NCI-H2196 (cell line): ENCODE measurements at regions not wholly inside any gene's neighbourhood (a gene's known extent, or its start where the extent isn't known, plus 50 kb on each side); places are given as distances from the start of the nearest gene placed in this dataset.
A peak's percentile ranks its signal among the peaks of the same experiment; 100 is the strongest.

Experiments
- DNase-seq: peaks from one replicate; lab custom pipeline; 2025; ENCODE audit not compliant: unreplicated experiment; lab: John Stamatoyannopoulos, UW

DNA sequence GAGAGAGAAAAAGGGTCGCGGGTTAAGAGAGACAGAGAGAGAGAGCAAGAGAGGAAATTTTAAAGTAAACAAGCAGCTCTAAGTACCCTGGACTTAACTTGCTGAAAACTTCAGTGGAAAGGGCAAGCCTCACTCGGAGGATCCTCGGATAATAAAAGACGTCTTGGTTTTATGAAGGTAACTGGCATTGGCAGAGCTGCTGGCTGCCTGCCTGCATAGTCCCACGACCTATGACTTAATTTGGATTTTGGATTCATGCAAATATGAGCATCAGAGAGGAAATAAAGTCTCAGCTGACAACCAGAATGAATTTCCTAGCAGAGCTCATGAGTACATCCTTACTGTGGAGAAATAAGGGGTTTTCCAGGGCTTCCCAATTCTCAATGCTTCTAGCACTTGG, 95.1 kb upstream of the PDZRN3 start:
- no peak for DNase-seq

DNA sequence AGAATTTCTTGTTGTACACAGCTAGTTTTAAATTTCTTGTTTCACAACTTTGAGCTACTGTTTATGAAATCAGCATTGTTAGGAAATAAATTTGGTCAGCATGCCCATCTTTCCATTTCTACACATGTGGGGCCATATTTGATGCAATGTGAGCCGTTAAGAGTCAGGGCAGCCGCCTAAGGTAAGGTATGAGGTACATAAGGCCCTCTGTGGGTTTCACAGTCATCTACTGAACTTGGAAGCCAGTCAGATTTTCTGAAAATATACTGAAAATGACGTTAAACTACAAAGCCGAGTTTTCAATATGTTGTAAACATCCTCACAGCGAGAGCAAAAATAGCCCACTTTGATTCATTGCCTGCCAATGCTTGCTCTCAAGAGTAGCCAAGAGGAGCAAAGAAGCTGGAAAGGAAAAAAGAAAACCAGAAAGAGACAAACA, 94.7 kb upstream of the PDZRN3 start:
- no peak for DNase-seq

- no peak for DNase-seq
These were observed 93.8 kb upstream of the PDZRN3 start for GRCh38 chr3:73718326-73719110.

GRCh38 chr3:73716418-73716817, 91.7 kb upstream of the PDZRN3 start:
- DNase-seq = no peak

DNA sequence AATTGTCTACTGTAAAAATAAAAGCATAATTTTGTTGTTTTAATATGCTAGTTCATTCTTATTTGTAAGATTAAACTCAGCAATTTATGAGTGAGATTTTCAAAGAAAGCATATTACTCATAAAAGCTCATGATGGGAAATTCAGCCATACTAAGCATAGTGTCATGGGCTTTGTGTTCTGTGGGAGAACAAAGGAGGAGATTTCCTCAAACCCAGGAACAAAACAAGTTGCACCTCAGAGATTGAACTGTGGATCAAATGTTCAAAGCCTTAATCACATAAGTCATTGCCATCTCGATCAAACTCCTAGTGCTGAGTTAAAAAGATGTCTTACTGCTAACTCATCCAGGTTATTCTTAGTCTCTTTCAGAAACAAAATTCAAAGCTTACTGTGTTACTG, 85.6 kb upstream of the PDZRN3 start:
- DNase-seq = no peak

DNA sequence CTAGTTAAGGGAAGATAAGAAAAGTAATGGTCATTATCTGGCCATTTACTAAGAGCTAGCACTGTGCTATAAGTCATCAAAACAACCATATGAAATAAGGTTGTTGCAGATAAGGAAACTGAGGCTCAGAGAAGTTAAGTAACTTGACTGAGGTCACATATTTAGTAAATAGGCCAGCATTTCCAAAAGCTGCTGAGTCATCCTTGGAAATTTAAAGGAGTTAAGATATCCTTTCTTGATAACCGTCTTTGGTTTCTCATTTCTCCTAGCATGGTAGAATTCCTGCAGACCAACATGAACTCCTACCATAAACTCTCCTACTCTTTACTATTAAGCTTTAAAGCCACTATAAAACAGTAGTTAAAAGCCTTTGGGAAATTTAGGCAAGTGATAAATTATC, 85.0 kb upstream of the PDZRN3 start:
- no peak for DNase-seq

DNA sequence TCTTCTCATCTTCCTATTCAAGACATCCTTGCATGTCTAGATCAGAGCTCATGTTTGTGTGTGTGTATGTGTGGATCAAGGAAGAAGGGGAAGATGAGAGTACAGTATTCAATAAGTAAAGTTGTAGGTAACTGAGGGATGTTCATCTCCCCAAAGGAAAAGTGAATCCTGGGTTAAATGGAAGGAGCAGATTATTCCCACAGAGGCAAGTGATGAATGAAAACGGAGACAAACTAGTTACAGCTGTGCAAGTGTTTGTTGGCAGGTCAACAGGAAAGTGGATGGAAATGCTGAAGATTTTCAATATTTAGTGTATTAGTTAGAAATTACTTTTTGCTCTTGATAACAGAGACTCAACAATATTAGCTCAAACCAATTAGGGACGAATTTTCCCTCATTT, 84.2 kb upstream of the PDZRN3 start:
- DNase-seq = no peak

DNA sequence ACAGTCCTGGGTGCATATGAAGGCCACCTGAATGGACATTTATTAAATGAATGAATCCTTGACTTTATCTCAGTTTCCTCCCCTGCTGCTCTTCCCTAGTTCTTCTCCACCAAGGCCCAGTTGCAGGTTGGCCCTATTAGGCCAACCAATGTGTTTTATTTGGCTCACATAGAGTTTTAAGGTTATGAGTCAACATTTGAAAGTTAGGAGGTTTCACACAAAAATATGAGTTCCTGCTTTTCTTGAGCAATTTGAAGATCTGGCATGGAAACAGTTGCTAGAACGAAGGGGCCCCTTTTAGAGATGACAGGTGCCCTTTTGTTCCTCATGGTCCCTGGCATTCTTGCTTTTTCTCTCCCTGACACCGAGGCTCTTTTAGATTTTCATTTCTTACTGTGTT, 83.0 kb upstream of the PDZRN3 start:
- DNase-seq = no peak

DNA sequence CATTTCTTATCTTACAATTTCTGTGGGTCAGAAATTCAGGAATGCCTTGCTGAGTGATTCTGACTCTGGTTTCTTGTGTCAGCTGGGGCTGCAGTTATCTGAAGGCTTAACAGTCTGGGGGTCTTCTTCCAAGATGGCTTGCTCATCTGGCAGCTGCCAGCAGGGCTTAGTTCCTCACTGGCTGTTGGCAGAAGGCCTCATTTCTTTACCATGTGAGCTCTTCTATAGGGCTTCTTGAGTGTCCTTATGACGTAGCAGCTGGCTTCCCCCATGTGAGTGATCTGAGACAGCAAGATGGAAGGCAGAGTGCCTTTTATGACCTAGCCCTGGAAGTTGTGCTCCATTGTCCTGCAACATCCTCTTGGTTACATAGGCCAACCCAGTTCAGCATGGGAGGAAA, 82.0 kb upstream of the PDZRN3 start:
- DNase-seq = no peak

DNA sequence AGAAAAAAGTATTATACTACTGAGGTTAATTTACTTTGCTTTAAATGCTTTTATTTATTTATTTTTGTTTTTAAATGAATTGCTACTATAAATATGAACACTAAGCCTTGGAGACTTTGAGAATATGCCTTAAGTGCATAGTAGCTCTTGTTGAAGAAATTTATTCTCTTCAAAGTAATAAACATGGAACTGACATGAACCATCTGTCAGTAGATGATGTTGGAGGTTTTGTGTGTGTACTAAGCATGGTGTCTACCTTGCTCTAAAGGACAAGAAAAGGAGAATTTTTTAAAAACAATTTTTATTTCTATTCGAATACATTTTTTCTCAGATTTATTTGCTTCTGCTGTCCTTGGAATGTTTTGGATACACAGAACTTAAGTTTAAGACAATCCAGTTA, 81.1 kb upstream of the PDZRN3 start:
- DNase-seq = no peak

- DNase-seq = no peak
These were observed 74.6 kb upstream of the PDZRN3 start for GRCh38 chr3:73699327-73699726.

DNA sequence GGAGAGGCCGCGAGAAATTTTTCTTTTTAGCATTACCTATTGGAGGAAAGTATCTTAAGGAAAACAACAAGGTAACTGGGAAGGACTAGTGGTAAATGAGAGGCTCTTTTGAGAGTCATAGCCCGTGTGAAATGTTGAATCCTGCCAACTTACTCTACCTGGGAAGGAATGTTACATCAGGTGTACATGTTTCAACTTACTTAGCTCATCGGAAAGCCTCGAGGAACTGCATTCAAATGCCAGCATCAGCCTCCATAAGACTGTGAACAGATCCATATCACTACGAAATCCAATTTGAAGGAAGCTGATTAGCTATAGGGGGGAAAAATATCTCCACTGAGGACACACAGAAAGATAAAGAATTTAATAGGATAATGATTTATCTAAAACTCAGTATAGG, 72.3 kb upstream of the PDZRN3 start:
- DNase-seq = no peak

- DNase-seq = no peak
These were observed 71.1 kb upstream of the PDZRN3 start for GRCh38 chr3:73695841-73696240.

DNA sequence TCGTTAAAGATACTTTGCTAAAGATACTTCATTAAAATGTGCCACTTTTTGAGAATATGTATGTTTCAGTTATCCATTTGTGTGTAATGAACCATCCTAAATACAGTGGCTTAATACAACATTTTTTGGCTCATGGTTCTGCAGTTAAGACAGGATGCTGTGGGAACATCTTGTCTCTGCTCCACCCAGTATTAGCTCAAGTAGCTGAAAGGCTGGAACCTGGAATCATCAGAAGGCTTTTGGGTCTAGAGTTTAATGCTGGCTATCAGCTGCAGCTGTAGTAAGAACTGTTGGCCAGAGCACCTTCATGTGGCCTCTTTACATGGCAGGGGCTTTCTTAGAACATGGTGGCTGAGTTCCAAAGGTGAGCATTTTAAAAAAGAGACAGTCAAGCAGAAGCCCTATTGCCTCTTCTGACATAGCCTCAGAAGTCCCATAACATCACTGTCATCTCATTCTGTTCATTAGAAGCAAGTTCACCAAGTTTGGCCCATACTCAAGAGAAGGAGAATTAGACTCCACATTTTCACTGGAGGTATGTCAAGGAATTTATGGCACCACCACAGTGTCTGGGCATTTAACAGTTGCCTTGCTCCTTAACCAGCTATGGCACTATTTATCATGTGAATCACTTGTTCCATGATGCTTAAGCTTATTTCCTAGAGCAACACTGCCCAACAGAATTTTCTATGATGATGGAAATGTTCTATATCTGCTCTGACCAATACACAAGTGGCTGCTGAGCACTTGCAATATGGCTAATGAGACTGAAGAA, 70.4 kb upstream of the PDZRN3 start:
- DNase-seq = no peak

DNA sequence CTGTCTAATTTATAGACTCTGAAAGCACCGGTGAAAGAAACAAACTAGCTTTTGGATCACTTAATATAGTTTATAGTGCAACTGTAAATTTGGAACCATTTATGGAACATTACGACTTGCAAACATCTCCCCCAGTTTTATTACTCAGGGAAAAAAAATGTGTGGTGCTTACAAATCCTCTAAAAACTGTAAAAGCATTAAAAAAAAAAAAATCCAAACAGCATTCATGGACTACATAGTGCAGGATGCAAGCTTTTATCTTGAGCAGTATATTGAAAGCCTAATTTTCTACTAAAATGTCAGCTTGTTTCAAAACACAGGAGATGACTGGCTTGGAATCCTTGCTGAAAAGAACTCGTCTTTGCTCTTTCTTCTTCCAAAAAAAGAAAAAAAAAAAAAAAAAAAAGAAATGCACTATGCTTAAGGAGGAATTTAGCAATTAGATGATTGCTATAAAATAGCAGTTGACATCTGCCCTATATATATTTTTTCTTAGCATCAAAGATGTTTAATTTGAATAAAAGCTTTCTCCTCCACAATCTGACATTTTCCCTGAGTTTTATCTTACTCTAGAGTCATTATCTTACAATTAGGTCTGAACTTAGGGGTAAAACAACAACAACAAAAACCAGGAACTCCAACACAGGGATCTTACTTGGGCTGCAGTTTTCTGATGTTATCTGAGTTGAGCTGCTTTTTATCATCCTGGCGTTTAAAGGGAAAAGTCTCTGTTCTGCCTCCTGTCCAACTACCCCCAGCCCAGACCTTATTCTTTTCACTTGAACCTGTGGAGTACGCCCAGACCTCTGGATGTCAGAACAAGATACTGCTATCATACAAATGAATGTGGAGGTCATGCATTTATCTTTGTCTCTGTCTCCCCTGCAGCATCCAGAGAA, 62.6 kb upstream of the PDZRN3 start:
- DNase-seq = no peak

- DNase-seq = peak; percentile 49
These were observed 60.3 kb upstream of the PDZRN3 start for GRCh38 chr3:73685061-73685460.

- DNase-seq = no peak
These were observed 59.0 kb upstream of the PDZRN3 start for GRCh38 chr3:73683706-73684105.

GRCh38 chr3:73681610-73682009, 56.9 kb upstream of the PDZRN3 start:
- no peak for DNase-seq

DNA sequence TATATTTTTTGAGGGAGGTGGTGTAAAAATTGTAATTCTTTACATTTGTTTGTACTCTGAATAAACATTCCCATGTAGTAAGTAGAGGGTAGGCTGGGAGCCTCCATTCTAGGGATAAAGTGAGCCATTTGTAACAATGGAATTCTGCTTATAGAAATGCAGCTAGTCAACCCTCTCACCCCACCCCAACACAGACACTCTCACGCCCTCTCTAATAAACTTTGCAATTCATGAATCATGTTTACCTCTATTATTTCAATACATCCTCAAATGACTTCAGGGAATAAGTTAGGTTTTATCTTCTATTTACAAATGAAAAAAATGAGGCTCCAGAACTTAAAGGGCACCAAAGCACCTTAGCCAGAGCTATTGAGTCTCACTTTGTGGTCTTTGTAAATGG, 56.5 kb upstream of the PDZRN3 start:
- DNase-seq = no peak

DNA sequence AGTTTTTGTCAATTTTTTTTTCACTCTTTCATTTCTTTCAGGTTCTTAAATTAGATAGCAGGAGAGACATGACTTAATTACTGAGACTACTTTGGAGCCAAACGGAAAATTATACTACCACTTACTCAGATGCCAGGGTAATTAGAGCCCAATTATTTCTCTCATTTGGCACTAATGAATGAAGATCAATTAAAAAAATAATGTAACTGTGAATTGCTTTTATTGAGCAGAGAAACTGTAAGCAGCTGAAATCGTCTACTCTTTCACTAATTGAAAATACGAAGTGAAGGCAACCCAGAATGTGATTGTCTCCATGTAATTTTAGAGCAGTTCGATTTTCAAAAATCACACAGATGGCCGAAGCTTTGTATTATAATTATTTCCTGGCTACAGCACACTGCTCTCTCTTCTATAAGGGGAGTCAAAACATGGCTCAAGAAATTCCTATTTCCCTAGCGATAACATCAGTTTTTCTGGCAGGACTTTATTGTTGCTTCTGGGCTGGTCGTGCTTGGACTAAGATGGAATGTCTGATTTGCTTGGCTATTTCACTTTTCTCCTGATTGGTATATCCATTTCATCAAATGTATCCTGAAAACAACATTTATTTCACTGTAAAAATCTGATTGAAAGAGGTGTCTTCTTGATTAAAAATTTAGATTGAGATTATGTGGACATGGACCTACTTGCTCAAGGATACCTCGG, 55.8 kb upstream of the PDZRN3 start:
- no peak for DNase-seq
